ENCODE measurements at regions not wholly inside any gene's neighbourhood (a gene's known extent, or its start where the extent isn't known, plus 50 kb on each side); places are given as distances from the start of the nearest gene placed in this dataset.
"Not testable (repeated sequence)": the region's sequence is repeated elsewhere in the genome, so short reads cannot be mapped to it uniquely, and the experiment has no call there.

DNA sequence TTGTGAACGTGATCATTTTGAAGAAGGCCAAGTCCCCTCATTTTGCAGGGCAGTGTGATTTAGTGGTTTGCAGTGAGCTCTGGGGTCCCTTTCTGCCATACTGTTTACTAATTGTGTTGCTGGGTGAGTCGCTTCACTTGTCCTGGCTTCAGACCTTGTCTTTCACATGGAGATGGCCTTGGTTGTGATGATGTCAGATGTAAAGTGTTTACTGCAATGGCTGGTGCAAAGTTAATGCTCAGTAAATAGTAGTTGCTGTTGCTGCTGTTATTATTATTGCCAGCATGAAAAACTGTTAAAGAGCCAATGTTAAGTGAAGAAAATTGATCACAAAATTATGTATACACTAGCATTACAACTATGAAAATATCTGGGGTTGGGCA is 53.9 kb downstream of the NPIPB11 start:
- TF ChIP-seq, protein P1, sequence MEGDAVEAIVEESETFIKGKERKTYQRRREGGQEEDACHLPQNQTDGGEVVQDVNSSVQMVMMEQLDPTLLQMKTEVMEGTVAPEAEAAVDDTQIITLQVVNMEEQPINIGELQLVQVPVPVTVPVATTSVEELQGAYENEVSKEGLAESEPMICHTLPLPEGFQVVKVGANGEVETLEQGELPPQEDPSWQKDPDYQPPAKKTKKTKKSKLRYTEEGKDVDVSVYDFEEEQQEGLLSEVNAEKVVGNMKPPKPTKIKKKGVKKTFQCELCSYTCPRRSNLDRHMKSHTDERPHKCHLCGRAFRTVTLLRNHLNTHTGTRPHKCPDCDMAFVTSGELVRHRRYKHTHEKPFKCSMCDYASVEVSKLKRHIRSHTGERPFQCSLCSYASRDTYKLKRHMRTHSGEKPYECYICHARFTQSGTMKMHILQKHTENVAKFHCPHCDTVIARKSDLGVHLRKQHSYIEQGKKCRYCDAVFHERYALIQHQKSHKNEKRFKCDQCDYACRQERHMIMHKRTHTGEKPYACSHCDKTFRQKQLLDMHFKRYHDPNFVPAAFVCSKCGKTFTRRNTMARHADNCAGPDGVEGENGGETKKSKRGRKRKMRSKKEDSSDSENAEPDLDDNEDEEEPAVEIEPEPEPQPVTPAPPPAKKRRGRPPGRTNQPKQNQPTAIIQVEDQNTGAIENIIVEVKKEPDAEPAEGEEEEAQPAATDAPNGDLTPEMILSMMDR (IDR thresholded peaks at IDR 0.05; ENCODE audit: poor library complexity, severe bottlenecking) = not testable (repeated sequence)
- not testable (repeated sequence) for TF ChIP-seq RAD21 (conservative IDR thresholded peaks at IDR 0.05); MXI1 (conservative IDR thresholded peaks at IDR 0.05; ENCODE audit: poor library complexity, severe bottlenecking); POLR2AphosphoS5 (IDR thresholded peaks at IDR 0.05); EZH2 (IDR thresholded peaks at IDR 0.05; ENCODE audit: borderline replicate concordance, insufficient read depth, low read length, poor library complexity, severe bottlenecking); SMC3 (conservative IDR thresholded peaks at IDR 0.05; ENCODE audit: poor library complexity); TAF1 (IDR thresholded peaks at IDR 0.05; ENCODE audit: low read depth); EP300 (conservative IDR thresholded peaks at IDR 0.05; ENCODE audit: poor library complexity, severe bottlenecking)
- TF ChIP-seq, protein P2, sequence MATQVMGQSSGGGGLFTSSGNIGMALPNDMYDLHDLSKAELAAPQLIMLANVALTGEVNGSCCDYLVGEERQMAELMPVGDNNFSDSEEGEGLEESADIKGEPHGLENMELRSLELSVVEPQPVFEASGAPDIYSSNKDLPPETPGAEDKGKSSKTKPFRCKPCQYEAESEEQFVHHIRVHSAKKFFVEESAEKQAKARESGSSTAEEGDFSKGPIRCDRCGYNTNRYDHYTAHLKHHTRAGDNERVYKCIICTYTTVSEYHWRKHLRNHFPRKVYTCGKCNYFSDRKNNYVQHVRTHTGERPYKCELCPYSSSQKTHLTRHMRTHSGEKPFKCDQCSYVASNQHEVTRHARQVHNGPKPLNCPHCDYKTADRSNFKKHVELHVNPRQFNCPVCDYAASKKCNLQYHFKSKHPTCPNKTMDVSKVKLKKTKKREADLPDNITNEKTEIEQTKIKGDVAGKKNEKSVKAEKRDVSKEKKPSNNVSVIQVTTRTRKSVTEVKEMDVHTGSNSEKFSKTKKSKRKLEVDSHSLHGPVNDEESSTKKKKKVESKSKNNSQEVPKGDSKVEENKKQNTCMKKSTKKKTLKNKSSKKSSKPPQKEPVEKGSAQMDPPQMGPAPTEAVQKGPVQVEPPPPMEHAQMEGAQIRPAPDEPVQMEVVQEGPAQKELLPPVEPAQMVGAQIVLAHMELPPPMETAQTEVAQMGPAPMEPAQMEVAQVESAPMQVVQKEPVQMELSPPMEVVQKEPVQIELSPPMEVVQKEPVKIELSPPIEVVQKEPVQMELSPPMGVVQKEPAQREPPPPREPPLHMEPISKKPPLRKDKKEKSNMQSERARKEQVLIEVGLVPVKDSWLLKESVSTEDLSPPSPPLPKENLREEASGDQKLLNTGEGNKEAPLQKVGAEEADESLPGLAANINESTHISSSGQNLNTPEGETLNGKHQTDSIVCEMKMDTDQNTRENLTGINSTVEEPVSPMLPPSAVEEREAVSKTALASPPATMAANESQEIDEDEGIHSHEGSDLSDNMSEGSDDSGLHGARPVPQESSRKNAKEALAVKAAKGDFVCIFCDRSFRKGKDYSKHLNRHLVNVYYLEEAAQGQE (IDR thresholded peaks at IDR 0.05; ENCODE audit: borderline replicate concordance) = not testable (repeated sequence)
